ENCODE measurements at regions not wholly inside any gene's neighbourhood (a gene's known extent, or its start where the extent isn't known, plus 50 kb on each side); places are given as distances from the start of the nearest gene placed in this dataset.

- ChIA-PET POLR2A (no interaction called here), CTCF (no interaction called here)
- DNase-seq (ENCODE audit: extremely low spot score), result no peak
- TF ChIP-seq L3MBTL2 (conservative IDR thresholded peaks at IDR 0.05) (no peak), CTBP1 (IDR thresholded peaks at IDR 0.05; ENCODE audit: borderline replicate concordance) (no peak), FOXK2 (IDR thresholded peaks at IDR 0.05) (no peak), SUZ12 (IDR thresholded peaks at IDR 0.05) (no peak), LEF1 (IDR thresholded peaks at IDR 0.05; ENCODE audit: borderline replicate concordance) (no peak), PKNOX1 (IDR thresholded peaks at IDR 0.05) (no peak), ELF4 (IDR thresholded peaks at IDR 0.05) (no peak)
Measured at GRCh38 chr21:22965455-22966135, 1967.4 kb downstream of the NCAM2 start.

GRCh38 chr21:22981819-22982218 is 1983.6 kb downstream of the NCAM2 start:
- ChIA-PET POLR2A (no interaction called here), CTCF (no interaction called here)
- TF ChIP-seq SUZ12 (IDR thresholded peaks at IDR 0.05) (no peak), PKNOX1 (IDR thresholded peaks at IDR 0.05) (no peak), L3MBTL2 (conservative IDR thresholded peaks at IDR 0.05) (no peak), CTBP1 (IDR thresholded peaks at IDR 0.05; ENCODE audit: borderline replicate concordance) (no peak), SP1 (IDR thresholded peaks at IDR 0.05) (no peak), ARNT (IDR thresholded peaks at IDR 0.05) (no peak), HDGF (IDR thresholded peaks at IDR 0.05; ENCODE audit: borderline replicate concordance) (no peak), ZNF384 (IDR thresholded peaks at IDR 0.05) (no peak), NFRKB (IDR thresholded peaks at IDR 0.05) (no peak), LEF1 (IDR thresholded peaks at IDR 0.05; ENCODE audit: borderline replicate concordance) (no peak), FOXK2 (IDR thresholded peaks at IDR 0.05) (no peak), ELF4 (IDR thresholded peaks at IDR 0.05) (no peak), BHLHE40 (IDR thresholded peaks at IDR 0.05; ENCODE audit: borderline replicate concordance) (no peak), FOXA1 (IDR thresholded peaks at IDR 0.05) (no peak), TARDBP (IDR thresholded peaks at IDR 0.05) (no peak), FOXM1 (IDR thresholded peaks at IDR 0.05; ENCODE audit: borderline replicate concordance) (no peak)
- DNase-seq (ENCODE audit: extremely low spot score), result no peak

GRCh38 chr21:22993144-22993543 is 1994.9 kb downstream of the NCAM2 start:
- ChIA-PET CTCF (no interaction called here), POLR2A (no interaction called here)
- no peak for TF ChIP-seq CTBP1 (IDR thresholded peaks at IDR 0.05; ENCODE audit: borderline replicate concordance)
- no peak for TF ChIP-seq NFRKB (IDR thresholded peaks at IDR 0.05)
- no peak for TF ChIP-seq PKNOX1 (IDR thresholded peaks at IDR 0.05)
- TF ChIP-seq SUZ12 (IDR thresholded peaks at IDR 0.05), result no peak
- no peak for TF ChIP-seq LEF1 (IDR thresholded peaks at IDR 0.05; ENCODE audit: borderline replicate concordance)
- TF ChIP-seq ZNF384 (IDR thresholded peaks at IDR 0.05), result no peak
- no peak for TF ChIP-seq ARNT (IDR thresholded peaks at IDR 0.05)
- TF ChIP-seq L3MBTL2 (conservative IDR thresholded peaks at IDR 0.05), result no peak
- no peak for TF ChIP-seq FOXM1 (IDR thresholded peaks at IDR 0.05; ENCODE audit: borderline replicate concordance)
- no peak for TF ChIP-seq TARDBP (IDR thresholded peaks at IDR 0.05)
- TF ChIP-seq ELF4 (IDR thresholded peaks at IDR 0.05), result no peak
- no peak for TF ChIP-seq FOXA1 (IDR thresholded peaks at IDR 0.05)
- no peak for TF ChIP-seq BHLHE40 (IDR thresholded peaks at IDR 0.05; ENCODE audit: borderline replicate concordance)
- TF ChIP-seq HDGF (IDR thresholded peaks at IDR 0.05; ENCODE audit: borderline replicate concordance), result no peak
- no peak for TF ChIP-seq FOXK2 (IDR thresholded peaks at IDR 0.05)
- TF ChIP-seq SP1 (IDR thresholded peaks at IDR 0.05), result no peak
- no peak for DNase-seq (ENCODE audit: extremely low spot score)

- no peak for TF ChIP-seq SUZ12 (IDR thresholded peaks at IDR 0.05)
- TF ChIP-seq FOXM1 (IDR thresholded peaks at IDR 0.05; ENCODE audit: borderline replicate concordance), result no peak
- no peak for TF ChIP-seq L3MBTL2 (conservative IDR thresholded peaks at IDR 0.05)
- no peak for TF ChIP-seq CTBP1 (IDR thresholded peaks at IDR 0.05; ENCODE audit: borderline replicate concordance)
- TF ChIP-seq ARNT (IDR thresholded peaks at IDR 0.05), result no peak
- no peak for TF ChIP-seq BHLHE40 (IDR thresholded peaks at IDR 0.05; ENCODE audit: borderline replicate concordance)
- no peak for DNase-seq (ENCODE audit: extremely low spot score)
- ChIA-PET POLR2A (no interaction called here), CTCF (no interaction called here)
Measured at GRCh38 chr21:22993822-22994574, 1995.8 kb downstream of the NCAM2 start.

GRCh38 chr21:23003951-23004350 is 2005.7 kb downstream of the NCAM2 start:
- ChIA-PET POLR2A (no interaction called here), CTCF (no interaction called here)
- DNase-seq (ENCODE audit: extremely low spot score), result no peak
- TF ChIP-seq LEF1 (IDR thresholded peaks at IDR 0.05; ENCODE audit: borderline replicate concordance), result no peak

- TF ChIP-seq LEF1 (IDR thresholded peaks at IDR 0.05; ENCODE audit: borderline replicate concordance), result no peak
- POLR2A ChIA-PET, result no interaction called here
- DNase-seq (ENCODE audit: extremely low spot score), result no peak
- CTCF ChIA-PET, result no interaction called here
Measured at GRCh38 chr21:23008601-23009202, 2010.5 kb downstream of the NCAM2 start.
